Vagina (tissue), 2 donors: ENCODE measurements at regions not wholly inside any gene's neighbourhood (a gene's known extent, or its start where the extent isn't known, plus 50 kb on each side); places are given as distances from the start of the nearest gene placed in this dataset.
A peak's percentile ranks its signal among the peaks of the same experiment; 100 is the strongest.

Experiments used
- DNase-seq, 2 donors: peaks; one replicate each; pipeline ENCODE4 v3.0.0-alpha.2; 2017; ENCODE audit errors: extremely low spot score in 2 of 2
- H3K27ac ChIP-seq: fragments of 200-600 bp; sonication (generic); one replicate; pipeline ENCODE4 v1.5.1; 2019
- H3K27me3 ChIP-seq: fragments of 200-600 bp; sonication (generic); one replicate; pipeline ENCODE4 v1.5.1; 2019
- H3K36me3 ChIP-seq, 2 donors: fragments of 200-600 bp; sonication (generic); one replicate each; pipeline ENCODE4 v1.5.1; 2017 to 2019
- H3K4me1 ChIP-seq: fragments of 200-600 bp; sonication (generic); one replicate; pipeline ENCODE4 v1.5.1; 2019
- H3K4me3 ChIP-seq, 2 donors: fragments of 200-600 bp; sonication (generic); 1 replicate in 1 of 2; 2 replicates in 1 of 2; pipeline ENCODE4 v1.5.1; 2016 to 2019
- H3K9me3 ChIP-seq: fragments of 200-600 bp; sonication (generic); one replicate; pipeline ENCODE4 v1.5.1; 2019
- POLR2A ChIP-seq, 2 donors: fragments of 450-650 bp; IDR thresholded peaks; one replicate each; pipeline ENCODE4 v1.6.1; 2017; ENCODE audit warnings: antibody characterized with exemption in 2 of 2, mild to moderate bottlenecking in 2 of 2, moderate library complexity in 2 of 2
- POLR2AphosphoS5 ChIP-seq, 2 donors: sonication (generic); formaldehyde crosslinking; IDR thresholded peaks; one replicate each; pipeline ENCODE4 v1.9.0; 2017; ENCODE audit warnings: antibody characterized with exemption in 2 of 2, mild to moderate bottlenecking in 2 of 2, low read depth in 1 of 2; ENCODE audit not compliant: insufficient read depth in 1 of 2
- intact Hi-C: fragments of 100-400 bp; cut with DNase I; formaldehyde crosslinking; loops from one replicate; pipeline ENCODE4 v1.15.1; 2023
- TF ChIP-seq, protein P1 (sequence below), 3 experiments: fragments of 450-650 bp in 2 of 3; fragments of 200-600 bp in 1 of 3; sonication (generic) in 1 of 3; IDR thresholded peaks; one replicate each; pipeline ENCODE4 v1.5.1; 2017 to 2019; ENCODE audit warnings: antibody characterized with exemption in 3 of 3, mild to moderate bottlenecking in 2 of 3, moderate library complexity in 2 of 3

DNA sequence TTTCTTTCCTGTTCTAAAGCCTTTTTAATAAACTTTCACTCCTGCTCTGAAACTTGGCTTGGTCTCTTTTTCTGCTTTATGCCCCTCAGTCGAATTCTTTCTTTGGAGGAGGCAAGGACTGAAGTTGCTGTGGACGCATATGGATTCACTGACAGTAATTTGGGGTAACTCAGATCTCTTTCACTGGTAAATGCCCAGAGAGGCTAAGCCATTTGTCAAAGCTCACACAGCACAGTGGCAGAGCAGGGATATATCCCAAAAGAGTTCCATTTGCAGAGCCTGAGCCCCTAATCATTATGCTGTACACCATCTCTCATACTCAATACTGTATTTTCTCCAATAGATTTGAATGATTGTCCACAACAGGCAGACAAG lies 72.3 kb upstream of the GALNT15 start:
- no peak for DNase-seq
- Histone ChIP-seq H3K9me3 (no peaks in the 10 kb centered on the region), H3K27ac (no peak overlapping the region), H3K36me3 (no peaks in the 10 kb centered on the region), H3K4me3 (no peak overlapping the region), H3K27me3 (no peaks in the 10 kb centered on the region), H3K4me1 (no peaks in the 10 kb centered on the region)
- TF ChIP-seq, protein P1, sequence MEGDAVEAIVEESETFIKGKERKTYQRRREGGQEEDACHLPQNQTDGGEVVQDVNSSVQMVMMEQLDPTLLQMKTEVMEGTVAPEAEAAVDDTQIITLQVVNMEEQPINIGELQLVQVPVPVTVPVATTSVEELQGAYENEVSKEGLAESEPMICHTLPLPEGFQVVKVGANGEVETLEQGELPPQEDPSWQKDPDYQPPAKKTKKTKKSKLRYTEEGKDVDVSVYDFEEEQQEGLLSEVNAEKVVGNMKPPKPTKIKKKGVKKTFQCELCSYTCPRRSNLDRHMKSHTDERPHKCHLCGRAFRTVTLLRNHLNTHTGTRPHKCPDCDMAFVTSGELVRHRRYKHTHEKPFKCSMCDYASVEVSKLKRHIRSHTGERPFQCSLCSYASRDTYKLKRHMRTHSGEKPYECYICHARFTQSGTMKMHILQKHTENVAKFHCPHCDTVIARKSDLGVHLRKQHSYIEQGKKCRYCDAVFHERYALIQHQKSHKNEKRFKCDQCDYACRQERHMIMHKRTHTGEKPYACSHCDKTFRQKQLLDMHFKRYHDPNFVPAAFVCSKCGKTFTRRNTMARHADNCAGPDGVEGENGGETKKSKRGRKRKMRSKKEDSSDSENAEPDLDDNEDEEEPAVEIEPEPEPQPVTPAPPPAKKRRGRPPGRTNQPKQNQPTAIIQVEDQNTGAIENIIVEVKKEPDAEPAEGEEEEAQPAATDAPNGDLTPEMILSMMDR (IDR thresholded peaks at IDR 0.05), result no peak
- TF ChIP-seq POLR2A (IDR thresholded peaks at IDR 0.05) (no peak), POLR2AphosphoS5 (IDR thresholded peaks at IDR 0.05; ENCODE audit: insufficient read depth in 1 of 2, low read depth in 1 of 2) (no peak)
- intact Hi-C loops, result no loop called here

DNA sequence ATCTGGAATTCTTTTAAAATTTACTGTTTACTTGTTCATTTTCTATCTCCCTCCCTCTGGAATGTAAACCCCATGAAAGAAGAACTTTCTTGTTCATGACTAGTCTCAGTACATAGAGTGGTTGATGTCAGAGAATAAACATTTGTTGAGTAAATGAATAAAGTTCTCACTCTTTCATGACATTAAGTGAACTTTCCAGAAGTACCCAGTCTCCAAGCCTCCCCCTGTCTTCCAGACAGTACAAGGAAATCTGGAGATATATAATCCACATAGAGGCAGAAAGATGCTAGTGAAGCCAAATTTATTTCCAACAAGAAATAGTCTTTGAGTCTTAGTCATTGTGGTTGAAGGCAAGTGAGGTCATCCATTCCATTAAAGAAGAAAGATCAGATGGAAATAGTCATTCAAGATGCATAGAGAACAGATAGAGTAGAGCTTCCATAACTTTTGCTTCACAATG lies 71.5 kb upstream of the GALNT15 start:
- no peak for TF ChIP-seq POLR2A (IDR thresholded peaks at IDR 0.05)
- TF ChIP-seq, protein P1 (IDR thresholded peaks at IDR 0.05), result no peak
- no peak for TF ChIP-seq POLR2AphosphoS5 (IDR thresholded peaks at IDR 0.05; ENCODE audit: insufficient read depth in 1 of 2, low read depth in 1 of 2)
- H3K27ac ChIP-seq, result peak overlapping the region; percentile 30
- H3K36me3 ChIP-seq, result no peaks in the 10 kb centered on the region
- no peaks in the 10 kb centered on the region for H3K27me3 ChIP-seq
- no peaks in the 10 kb centered on the region for H3K9me3 ChIP-seq
- intact Hi-C loops, result no loop called here
- no peak overlapping the region for H3K4me3 ChIP-seq
- DNase-seq, result no peak
- no peaks in the 10 kb centered on the region for H3K4me1 ChIP-seq

DNA sequence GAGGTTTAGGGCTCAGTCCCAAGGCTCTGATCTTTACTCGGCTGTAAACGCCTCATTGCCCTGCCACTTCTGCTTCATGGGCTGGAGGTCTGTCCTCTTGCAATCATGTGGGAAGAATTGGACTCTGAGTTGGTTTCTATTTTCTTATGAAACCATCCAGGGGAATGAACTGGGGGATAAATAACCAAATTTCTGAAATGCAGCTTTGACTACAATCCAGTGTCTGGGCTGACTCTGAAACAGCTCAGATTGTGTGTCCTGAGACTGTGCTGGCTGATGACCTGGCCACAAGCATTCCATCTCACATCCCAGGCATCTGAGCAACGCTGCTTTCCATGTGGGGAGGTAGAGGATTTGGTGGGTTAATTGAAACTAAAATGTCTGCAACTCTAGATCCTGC lies 71.0 kb upstream of the GALNT15 start:
- no peaks in the 10 kb centered on the region for H3K9me3 ChIP-seq
- H3K4me3 ChIP-seq, result no peak overlapping the region
- no peak for TF ChIP-seq POLR2A (IDR thresholded peaks at IDR 0.05)
- no peak for TF ChIP-seq POLR2AphosphoS5 (IDR thresholded peaks at IDR 0.05; ENCODE audit: insufficient read depth in 1 of 2, low read depth in 1 of 2)
- TF ChIP-seq, protein P1 (IDR thresholded peaks at IDR 0.05), result no peak
- H3K27me3 ChIP-seq, result no peaks in the 10 kb centered on the region
- no peaks in the 10 kb centered on the region for H3K36me3 ChIP-seq
- intact Hi-C loops, result no loop called here
- H3K4me1 ChIP-seq, result no peaks in the 10 kb centered on the region
- H3K27ac ChIP-seq, result peak overlapping the region; percentile 30
- no peak for DNase-seq

DNA sequence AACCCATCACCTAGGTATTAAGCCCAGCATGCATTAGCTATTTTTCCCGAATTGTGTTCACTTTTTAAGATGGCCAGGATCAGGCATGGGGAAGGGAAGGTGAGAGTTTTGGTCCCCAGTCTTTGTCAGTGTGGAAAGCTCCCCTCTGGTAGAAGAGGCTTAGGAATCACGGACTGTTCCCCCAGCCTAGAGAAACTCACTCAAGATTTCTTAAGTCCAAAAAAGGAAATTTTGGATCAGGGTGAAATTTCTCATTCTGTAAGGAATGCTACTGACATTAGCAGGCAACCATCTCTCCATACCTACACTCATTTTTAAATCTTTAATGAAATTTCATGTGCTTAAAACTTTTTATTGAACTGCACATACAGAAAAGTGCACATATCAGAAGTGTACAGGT lies 70.3 kb upstream of the GALNT15 start:
- H3K27me3 ChIP-seq, result no peaks in the 10 kb centered on the region
- TF ChIP-seq POLR2A (IDR thresholded peaks at IDR 0.05) (no peak), POLR2AphosphoS5 (IDR thresholded peaks at IDR 0.05; ENCODE audit: insufficient read depth in 1 of 2, low read depth in 1 of 2) (no peak)
- TF ChIP-seq, protein P1 (IDR thresholded peaks at IDR 0.05), result no peak
- no peak for DNase-seq
- no peaks in the 10 kb centered on the region for H3K36me3 ChIP-seq
- H3K27ac ChIP-seq, result peak overlapping the region; percentile 30
- no peaks in the 10 kb centered on the region for H3K4me1 ChIP-seq
- no peak overlapping the region for H3K4me3 ChIP-seq
- H3K9me3 ChIP-seq, result no peaks in the 10 kb centered on the region
- intact Hi-C loops, result no loop called here

DNA sequence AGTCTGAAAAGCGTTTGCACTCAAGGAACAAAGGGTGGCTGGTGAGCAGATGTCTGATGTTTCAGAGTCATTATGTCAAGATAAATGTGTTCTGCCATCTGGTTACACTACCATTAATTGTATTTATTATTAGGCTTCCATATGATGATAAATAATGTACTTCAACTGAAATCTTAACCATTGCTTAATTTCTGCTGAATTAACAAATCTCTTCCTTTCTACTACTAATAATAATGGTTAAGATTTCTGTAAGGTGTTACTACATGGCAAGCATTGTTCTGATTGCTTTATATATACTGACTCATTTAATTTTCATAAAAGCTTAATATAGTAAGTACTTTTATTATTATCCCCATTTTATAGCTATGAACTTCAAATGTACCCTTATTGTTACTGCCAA lies 68.4 kb upstream of the GALNT15 start:
- no peaks in the 10 kb centered on the region for H3K4me1 ChIP-seq
- intact Hi-C loops, result no loop called here
- no peaks in the 10 kb centered on the region for H3K36me3 ChIP-seq
- H3K4me3 ChIP-seq, result no peak overlapping the region
- no peak overlapping the region for H3K27ac ChIP-seq
- DNase-seq, result no peak
- no peak for TF ChIP-seq POLR2A (IDR thresholded peaks at IDR 0.05)
- no peaks in the 10 kb centered on the region for H3K27me3 ChIP-seq
- no peaks in the 10 kb centered on the region for H3K9me3 ChIP-seq

DNA sequence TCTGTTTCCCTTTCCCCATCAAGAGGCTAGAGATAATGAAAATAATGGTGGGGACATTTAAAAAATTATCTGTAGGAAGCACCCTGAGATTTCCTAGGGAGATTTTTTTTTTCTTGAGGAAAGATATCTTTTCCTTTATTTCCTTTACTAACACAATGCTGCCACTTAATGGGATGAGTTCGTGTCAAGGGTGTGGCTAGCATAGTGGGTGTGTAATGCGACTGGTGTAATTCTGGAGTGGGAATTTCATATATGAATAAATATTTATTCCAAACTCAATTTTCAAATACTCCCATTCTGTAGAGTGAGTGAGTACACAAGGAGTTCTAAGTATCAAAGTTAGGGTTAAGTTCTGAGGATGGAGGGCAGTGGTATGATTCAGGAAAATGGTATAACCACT lies 66.1 kb upstream of the GALNT15 start:
- Histone ChIP-seq H3K27me3 (no peaks in the 10 kb centered on the region), H3K36me3 (no peaks in the 10 kb centered on the region)

More for the DNA sequence above, 66.1 kb upstream of the GALNT15 start:
- no peak for DNase-seq
- H3K27ac ChIP-seq, result no peak overlapping the region
- H3K9me3 ChIP-seq, result no peaks in the 10 kb centered on the region
- intact Hi-C loops, result no loop called here
- TF ChIP-seq, protein P1 (IDR thresholded peaks at IDR 0.05), result no peak
- TF ChIP-seq POLR2A (IDR thresholded peaks at IDR 0.05) (no peak), POLR2AphosphoS5 (IDR thresholded peaks at IDR 0.05; ENCODE audit: insufficient read depth in 1 of 2, low read depth in 1 of 2) (no peak)
- H3K4me3 ChIP-seq, result no peak overlapping the region
- peaks cover 6% of the 10 kb centered on the region for H3K4me1 ChIP-seq
